ENCODE measurements at regions not wholly inside any gene's neighbourhood (a gene's known extent, or its start where the extent isn't known, plus 50 kb on each side); places are given as distances from the start of the nearest gene placed in this dataset.

GRCh38 chr6:66210964-66211363, 503.9 kb upstream of the EYS start:
- TF ChIP-seq ZNF670 (tag by site-specific recombination; IDR thresholded peaks at IDR 0.05; ENCODE audit: low read depth): no peak
- TF ChIP-seq REPIN1 (tag by site-specific recombination; IDR thresholded peaks at IDR 0.05; ENCODE audit: low read depth): no peak
- no peak for TF ChIP-seq CTCF (tag by site-specific recombination; IDR thresholded peaks at IDR 0.05)
- TF ChIP-seq ZNF324 (tag by site-specific recombination; IDR thresholded peaks at IDR 0.05): no peak
- TF ChIP-seq ZNF776 (tag by site-specific recombination; IDR thresholded peaks at IDR 0.05; ENCODE audit: borderline replicate concordance): no peak
- TF ChIP-seq TRIM28 (IDR thresholded peaks at IDR 0.05; ENCODE audit: borderline replicate concordance, low read length): 0 out of 2 replicates have a peak, but pooled peaks have one; percentile 39
- no peak for TF ChIP-seq ZNF792 (tag by site-specific recombination; IDR thresholded peaks at IDR 0.05)
- no peak for TF ChIP-seq ZNF140 (tag by site-specific recombination; IDR thresholded peaks at IDR 0.05)
- TF ChIP-seq, protein P1, sequence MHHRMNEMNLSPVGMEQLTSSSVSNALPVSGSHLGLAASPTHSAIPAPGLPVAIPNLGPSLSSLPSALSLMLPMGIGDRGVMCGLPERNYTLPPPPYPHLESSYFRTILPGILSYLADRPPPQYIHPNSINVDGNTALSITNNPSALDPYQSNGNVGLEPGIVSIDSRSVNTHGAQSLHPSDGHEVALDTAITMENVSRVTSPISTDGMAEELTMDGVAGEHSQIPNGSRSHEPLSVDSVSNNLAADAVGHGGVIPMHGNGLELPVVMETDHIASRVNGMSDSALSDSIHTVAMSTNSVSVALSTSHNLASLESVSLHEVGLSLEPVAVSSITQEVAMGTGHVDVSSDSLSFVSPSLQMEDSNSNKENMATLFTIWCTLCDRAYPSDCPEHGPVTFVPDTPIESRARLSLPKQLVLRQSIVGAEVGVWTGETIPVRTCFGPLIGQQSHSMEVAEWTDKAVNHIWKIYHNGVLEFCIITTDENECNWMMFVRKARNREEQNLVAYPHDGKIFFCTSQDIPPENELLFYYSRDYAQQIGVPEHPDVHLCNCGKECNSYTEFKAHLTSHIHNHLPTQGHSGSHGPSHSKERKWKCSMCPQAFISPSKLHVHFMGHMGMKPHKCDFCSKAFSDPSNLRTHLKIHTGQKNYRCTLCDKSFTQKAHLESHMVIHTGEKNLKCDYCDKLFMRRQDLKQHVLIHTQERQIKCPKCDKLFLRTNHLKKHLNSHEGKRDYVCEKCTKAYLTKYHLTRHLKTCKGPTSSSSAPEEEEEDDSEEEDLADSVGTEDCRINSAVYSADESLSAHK (tag by site-specific recombination; IDR thresholded peaks at IDR 0.05): no peak
- no peak for TF ChIP-seq ZNF302 (tag by site-specific recombination; IDR thresholded peaks at IDR 0.05; ENCODE audit: low read depth)
- no peak for TF ChIP-seq ZNF416 (tag by site-specific recombination; IDR thresholded peaks at IDR 0.05)
- no peak for TF ChIP-seq ZSCAN23 (tag by site-specific recombination; IDR thresholded peaks at IDR 0.05)
- no peak for TF ChIP-seq KLF10 (tag by site-specific recombination; IDR thresholded peaks at IDR 0.05)

Measured in HEK293 (cell line).